Fibroblast of the aortic adventitia (primary cell): ENCODE measurements at regions not wholly inside any gene's neighbourhood (a gene's known extent, or its start where the extent isn't known, plus 50 kb on each side); places are given as distances from the start of the nearest gene placed in this dataset.

Experiments used
- DNase-seq: peaks from one replicate; pipeline ENCODE4 v3.0.0-alpha.2; 2010; ENCODE audit warnings: low read depth
- H3K4me3 ChIP-seq: 2 replicates; pipeline ENCODE4 v1.5.1; 2011; ENCODE audit warnings: low read depth, mild to moderate bottlenecking, control low read depth, low read length, moderate library complexity
- CTCF ChIP-seq: IDR thresholded peaks from 2 replicates; pipeline ENCODE4 v1.5.1; 2011; ENCODE audit warnings: mild to moderate bottlenecking, low read length, control low read depth, inconsistent platforms; ENCODE audit not compliant: insufficient read depth

- DNase-seq = no peak
- H3K4me3 ChIP-seq = no peak overlapping the region
- no peak for TF ChIP-seq CTCF
These were observed 268.2 kb downstream of the ABHD5 start for GRCh38 chr3:43958973-43959372.

- no peak overlapping the region for H3K4me3 ChIP-seq
- TF ChIP-seq CTCF = no peak
- no peak for DNase-seq
These were observed 269.0 kb downstream of the ABHD5 start for GRCh38 chr3:43959498-43960447.

GRCh38 chr3:43960448-43960840 is 269.7 kb downstream of the ABHD5 start:
- TF ChIP-seq CTCF = no peak
- peak; percentile 26 for DNase-seq

GRCh38 chr3:43962043-43962442 is 271.3 kb downstream of the ABHD5 start:
- DNase-seq = no peak
- no peak for TF ChIP-seq CTCF
- H3K4me3 ChIP-seq = no peak overlapping the region

More at GRCh38 chr3:43960448-43960840, 269.7 kb downstream of the ABHD5 start:
- no peak overlapping the region for H3K4me3 ChIP-seq

- no peak overlapping the region for H3K4me3 ChIP-seq
- no peak for TF ChIP-seq CTCF
- no peak for DNase-seq
These were observed 272.5 kb downstream of the ABHD5 start for GRCh38 chr3:43963208-43963607.

GRCh38 chr3:43964640-43965039 is 273.9 kb downstream of the ABHD5 start:
- H3K4me3 ChIP-seq = no peak overlapping the region
- DNase-seq = no peak
- no peak for TF ChIP-seq CTCF

GRCh38 chr3:43965656-43966055 is 274.9 kb downstream of the ABHD5 start:
- DNase-seq = no peak

More at GRCh38 chr3:43965656-43966055, 274.9 kb downstream of the ABHD5 start:
- TF ChIP-seq CTCF = no peak
- no peak overlapping the region for H3K4me3 ChIP-seq
